Stimulated activated CD8-positive, alpha-beta memory T cell treated with anti-CD3 and anti-CD28 coated beads, Interleukin-4, amount 100 ng/mL, for 48 hours (primary cell): ENCODE measurements at regions not wholly inside any gene's neighbourhood (a gene's known extent, or its start where the extent isn't known, plus 50 kb on each side); places are given as distances from the start of the nearest gene placed in this dataset.
"Not testable (repeated sequence)": the region's sequence is repeated elsewhere in the genome, so short reads cannot be mapped to it uniquely, and the experiment has no call there.

ENCODE experiments used
- DNase-seq: peaks from one replicate; pipeline ENCODE4 v3.0.0-alpha.2; 2020

GRCh38 chr21:5105939-5106708 lies 5415.3 kb upstream of the TPTE start:
- DNase-seq = peak; percentile 71

- DNase-seq = not testable (repeated sequence)
Observed at GRCh38 chr21:5106767-5107464, 5414.5 kb upstream of the TPTE start.

GRCh38 chr21:5107637-5108036 lies 5413.7 kb upstream of the TPTE start:
- not testable (repeated sequence) for DNase-seq

- not testable (repeated sequence) for DNase-seq
Observed at GRCh38 chr21:5108048-5108775, 5413.2 kb upstream of the TPTE start.

- DNase-seq = not testable (repeated sequence)
Observed at GRCh38 chr21:5111197-5111596, 5410.2 kb upstream of the TPTE start.

- not testable (repeated sequence) for DNase-seq
Observed at GRCh38 chr21:5113092-5113491, 5408.3 kb upstream of the TPTE start.

GRCh38 chr21:5114468-5114867 lies 5406.9 kb upstream of the TPTE start:
- DNase-seq = peak; percentile 16

GRCh38 chr21:5114893-5115645 lies 5406.3 kb upstream of the TPTE start:
- not testable (repeated sequence) for DNase-seq

- not testable (repeated sequence) for DNase-seq
Observed at GRCh38 chr21:5115646-5116343, 5405.6 kb upstream of the TPTE start.

- DNase-seq = not testable (repeated sequence)
Observed at GRCh38 chr21:5116344-5117123, 5404.8 kb upstream of the TPTE start.

- DNase-seq = not testable (repeated sequence)
Observed at GRCh38 chr21:5117135-5117534, 5404.2 kb upstream of the TPTE start.

- not testable (repeated sequence) for DNase-seq
Observed at GRCh38 chr21:5117666-5118295, 5403.6 kb upstream of the TPTE start.

GRCh38 chr21:5118296-5118679 lies 5403.1 kb upstream of the TPTE start:
- DNase-seq = peak; percentile 51

GRCh38 chr21:5119179-5119578 lies 5402.2 kb upstream of the TPTE start:
- DNase-seq = not testable (repeated sequence)

- DNase-seq = not testable (repeated sequence)
Observed at GRCh38 chr21:5121399-5121798, 5400.0 kb upstream of the TPTE start.

- not testable (repeated sequence) for DNase-seq
Observed at GRCh38 chr21:5121849-5122248, 5399.5 kb upstream of the TPTE start.

- DNase-seq = peak; percentile 84
Observed at GRCh38 chr21:5123655-5124054, 5397.7 kb upstream of the TPTE start.

- peak; percentile 99 for DNase-seq
Observed at GRCh38 chr21:5128261-5128660, 5393.1 kb upstream of the TPTE start.

- DNase-seq = not testable (repeated sequence)
Observed at GRCh38 chr21:5133824-5134223, 5387.6 kb upstream of the TPTE start.

GRCh38 chr21:5136406-5136805 lies 5385.0 kb upstream of the TPTE start:
- DNase-seq = not testable (repeated sequence)

GRCh38 chr21:5137006-5137405 lies 5384.4 kb upstream of the TPTE start:
- DNase-seq = not testable (repeated sequence)
